Lower leg skin (tissue), 3 donors: ENCODE measurements at regions not wholly inside any gene's neighbourhood (a gene's known extent, or its start where the extent isn't known, plus 50 kb on each side); places are given as distances from the start of the nearest gene placed in this dataset.

Experiments used
- POLR2A ChIP-seq, 2 donors: fragments of 450-650 bp; IDR thresholded peaks; one replicate each; pipeline ENCODE4 v1.6.1; 2016 to 2017; ENCODE audit warnings: antibody characterized with exemption in 2 of 2, mild to moderate bottlenecking in 1 of 2, moderate library complexity in 1 of 2
- TF ChIP-seq, protein P1 (sequence below), 3 donors: fragments of 450-650 bp; IDR thresholded peaks; one replicate each; pipeline ENCODE4 v1.5.1; 2016; ENCODE audit warnings: antibody characterized with exemption in 3 of 3, mild to moderate bottlenecking in 3 of 3, moderate library complexity in 2 of 3

DNA sequence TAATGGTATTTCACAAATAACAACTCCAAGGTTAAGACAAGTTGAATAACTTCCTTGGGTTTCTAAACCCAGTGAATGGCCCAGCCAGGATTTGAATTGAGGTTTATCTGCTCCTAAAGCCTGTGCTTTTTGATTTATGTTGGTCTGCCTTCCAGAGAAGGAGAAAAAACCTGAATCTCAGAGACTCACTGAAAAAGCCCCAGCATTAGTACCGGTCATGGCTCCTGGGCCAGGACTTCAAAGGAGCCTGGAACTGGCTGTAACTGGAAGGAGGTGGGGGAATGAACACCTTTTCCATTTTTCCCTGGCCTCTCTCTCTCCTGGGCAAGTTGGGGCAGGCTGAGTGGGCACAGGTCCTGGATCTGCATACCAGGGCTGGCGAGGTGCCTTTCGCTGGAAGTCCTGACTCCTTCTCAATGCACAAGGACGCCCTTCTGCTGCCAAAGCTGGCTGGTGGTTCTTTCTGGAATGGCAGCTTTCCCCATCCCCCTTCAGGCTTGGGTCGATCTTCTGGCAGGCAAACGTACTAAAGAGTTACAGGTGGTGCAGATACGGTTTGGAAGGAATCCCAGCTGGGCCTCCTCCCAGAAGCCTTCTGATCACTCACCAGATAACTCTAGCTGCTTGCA lies 268.2 kb downstream of the PTEN start:
- TF ChIP-seq POLR2A (IDR thresholded peaks at IDR 0.05), result no peak
- TF ChIP-seq, protein P1, sequence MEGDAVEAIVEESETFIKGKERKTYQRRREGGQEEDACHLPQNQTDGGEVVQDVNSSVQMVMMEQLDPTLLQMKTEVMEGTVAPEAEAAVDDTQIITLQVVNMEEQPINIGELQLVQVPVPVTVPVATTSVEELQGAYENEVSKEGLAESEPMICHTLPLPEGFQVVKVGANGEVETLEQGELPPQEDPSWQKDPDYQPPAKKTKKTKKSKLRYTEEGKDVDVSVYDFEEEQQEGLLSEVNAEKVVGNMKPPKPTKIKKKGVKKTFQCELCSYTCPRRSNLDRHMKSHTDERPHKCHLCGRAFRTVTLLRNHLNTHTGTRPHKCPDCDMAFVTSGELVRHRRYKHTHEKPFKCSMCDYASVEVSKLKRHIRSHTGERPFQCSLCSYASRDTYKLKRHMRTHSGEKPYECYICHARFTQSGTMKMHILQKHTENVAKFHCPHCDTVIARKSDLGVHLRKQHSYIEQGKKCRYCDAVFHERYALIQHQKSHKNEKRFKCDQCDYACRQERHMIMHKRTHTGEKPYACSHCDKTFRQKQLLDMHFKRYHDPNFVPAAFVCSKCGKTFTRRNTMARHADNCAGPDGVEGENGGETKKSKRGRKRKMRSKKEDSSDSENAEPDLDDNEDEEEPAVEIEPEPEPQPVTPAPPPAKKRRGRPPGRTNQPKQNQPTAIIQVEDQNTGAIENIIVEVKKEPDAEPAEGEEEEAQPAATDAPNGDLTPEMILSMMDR (IDR thresholded peaks at IDR 0.05), result no peak
